GM19238 (cell line): ENCODE measurements at regions not wholly inside any gene's neighbourhood (a gene's known extent, or its start where the extent isn't known, plus 50 kb on each side); places are given as distances from the start of the nearest gene placed in this dataset.

ENCODE experiments used
- DNase-seq: peaks from one replicate; pipeline ENCODE4 v3.0.0; 2011; ENCODE audit warnings: low spot score; ENCODE audit not compliant: insufficient read length

- DNase-seq = no peak
Observed at GRCh38 chr9:7243838-7244237, 486.1 kb downstream of the KDM4C start.

DNA sequence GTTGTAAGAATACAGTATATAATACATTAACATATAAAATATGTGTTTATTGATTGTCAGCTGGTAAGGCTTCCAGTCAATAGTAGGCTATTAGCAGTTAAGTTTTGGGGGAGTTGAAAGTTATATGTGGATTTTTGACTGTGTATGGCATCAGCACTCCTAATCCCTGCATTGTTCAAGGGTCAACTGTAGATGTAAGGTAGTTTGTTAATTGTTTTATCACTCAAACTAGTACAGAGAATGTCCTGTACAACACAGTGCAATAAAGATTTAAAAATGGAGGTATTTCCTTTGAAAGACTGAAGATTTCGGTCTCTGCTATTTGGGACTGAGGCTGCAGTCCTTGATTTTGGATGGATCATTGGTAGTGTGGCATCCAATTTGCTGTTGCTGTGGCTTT is 484.4 kb downstream of the KDM4C start:
- DNase-seq = no peak

GRCh38 chr9:7241694-7242093 is 483.9 kb downstream of the KDM4C start:
- no peak for DNase-seq

GRCh38 chr9:7240569-7241311 is 483.0 kb downstream of the KDM4C start:
- no peak for DNase-seq

- no peak for DNase-seq
Observed at GRCh38 chr9:7239708-7240107, 481.9 kb downstream of the KDM4C start.

DNA sequence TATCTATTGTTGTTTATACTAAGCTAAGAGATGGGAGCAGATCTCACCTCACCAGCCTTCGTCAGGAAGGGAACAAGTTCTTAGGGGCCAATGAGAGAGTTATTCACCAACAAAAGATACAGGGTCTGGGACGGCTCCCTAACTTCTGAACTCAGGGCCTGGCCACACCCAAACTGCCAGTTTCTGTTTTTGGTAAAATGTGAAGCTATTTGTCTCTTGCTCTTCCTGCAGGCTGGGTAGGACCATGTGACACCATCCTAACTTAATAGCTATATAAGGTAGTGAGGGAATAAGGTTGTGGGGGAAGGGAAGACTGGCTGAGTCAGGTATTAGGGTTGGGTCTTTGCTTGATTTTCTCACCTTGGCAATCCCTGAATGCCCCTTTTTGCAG is 480.5 kb downstream of the KDM4C start:
- DNase-seq = no peak

DNA sequence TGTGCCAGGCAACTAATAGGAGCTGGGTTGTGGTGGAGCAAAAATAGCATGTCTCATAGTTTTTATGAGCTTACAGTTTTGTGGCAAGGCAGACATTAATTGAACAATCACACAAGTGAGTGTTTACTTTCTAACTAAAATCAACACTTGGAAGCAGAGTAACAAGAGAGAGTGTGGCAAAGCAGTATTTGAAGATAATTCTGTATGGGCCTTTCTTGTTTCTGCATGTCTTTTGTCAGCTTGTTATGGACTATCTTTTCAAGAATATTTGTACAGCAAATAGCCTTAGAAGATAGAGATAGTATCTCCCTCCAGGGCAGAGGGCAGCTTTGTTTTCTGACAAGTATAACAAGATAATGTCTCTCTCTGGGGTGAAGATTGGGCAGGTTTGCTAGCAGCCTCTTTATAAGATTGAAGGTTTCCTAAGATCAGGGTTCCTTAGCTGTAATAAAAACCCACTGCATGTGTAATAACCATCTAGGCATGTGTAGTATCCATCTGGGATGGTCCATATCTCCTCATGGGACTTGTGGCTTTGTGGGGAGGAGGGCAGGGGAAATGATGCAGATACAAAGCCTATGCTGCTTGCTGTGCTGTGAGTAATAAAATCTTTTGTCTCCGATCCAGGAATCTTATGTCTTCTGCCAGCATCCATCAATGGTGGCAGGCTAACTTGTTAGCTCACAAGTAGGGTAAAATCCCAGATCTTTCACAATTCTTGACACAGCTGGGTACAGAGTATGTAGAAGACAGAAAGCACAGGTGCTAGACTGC is 479.9 kb downstream of the KDM4C start:
- DNase-seq = no peak

DNA sequence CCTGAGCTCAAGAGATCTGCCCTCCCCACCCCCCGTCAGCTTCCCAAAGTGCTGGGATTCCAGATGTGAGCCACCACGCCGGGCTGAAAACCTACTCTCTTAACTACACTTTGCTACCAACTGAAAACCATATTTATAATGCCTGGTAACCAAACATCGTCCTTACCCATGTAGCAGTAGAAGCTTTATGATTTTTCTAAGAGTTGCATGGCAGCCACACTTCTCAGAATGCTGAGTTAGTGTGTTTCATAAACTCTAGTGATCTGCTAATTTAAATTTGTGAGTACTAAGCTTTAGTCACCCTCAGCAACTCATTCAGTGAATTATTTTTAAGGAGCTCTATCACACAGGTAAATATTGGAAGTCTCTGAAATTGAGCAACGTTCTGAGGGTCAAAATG is 478.4 kb downstream of the KDM4C start:
- no peak for DNase-seq

GRCh38 chr9:7234144-7234543 is 476.4 kb downstream of the KDM4C start:
- no peak for DNase-seq

DNA sequence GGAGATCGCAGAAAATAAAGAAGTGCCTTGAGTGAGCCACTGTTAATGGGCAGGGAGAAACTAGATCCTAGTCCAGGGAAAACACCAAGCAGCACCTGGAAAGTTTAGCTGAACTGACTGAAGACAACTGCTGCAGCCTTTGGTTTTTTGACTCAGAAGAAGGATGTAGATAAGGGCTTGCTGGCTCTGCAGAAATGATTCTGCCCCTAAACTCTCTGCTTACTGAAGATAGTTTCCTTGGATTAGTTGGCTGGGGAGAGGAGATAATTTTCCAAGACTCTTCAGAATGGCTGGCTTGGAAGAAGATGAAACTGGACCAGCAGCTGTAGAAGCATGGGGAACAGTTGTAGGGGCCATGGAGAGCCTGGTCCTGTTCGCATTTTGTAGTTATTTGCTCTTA is 471.8 kb downstream of the KDM4C start:
- no peak for DNase-seq

GRCh38 chr9:7228726-7229125 is 471.0 kb downstream of the KDM4C start:
- no peak for DNase-seq

- DNase-seq = no peak
Observed at GRCh38 chr9:7227951-7228350, 470.2 kb downstream of the KDM4C start.

DNA sequence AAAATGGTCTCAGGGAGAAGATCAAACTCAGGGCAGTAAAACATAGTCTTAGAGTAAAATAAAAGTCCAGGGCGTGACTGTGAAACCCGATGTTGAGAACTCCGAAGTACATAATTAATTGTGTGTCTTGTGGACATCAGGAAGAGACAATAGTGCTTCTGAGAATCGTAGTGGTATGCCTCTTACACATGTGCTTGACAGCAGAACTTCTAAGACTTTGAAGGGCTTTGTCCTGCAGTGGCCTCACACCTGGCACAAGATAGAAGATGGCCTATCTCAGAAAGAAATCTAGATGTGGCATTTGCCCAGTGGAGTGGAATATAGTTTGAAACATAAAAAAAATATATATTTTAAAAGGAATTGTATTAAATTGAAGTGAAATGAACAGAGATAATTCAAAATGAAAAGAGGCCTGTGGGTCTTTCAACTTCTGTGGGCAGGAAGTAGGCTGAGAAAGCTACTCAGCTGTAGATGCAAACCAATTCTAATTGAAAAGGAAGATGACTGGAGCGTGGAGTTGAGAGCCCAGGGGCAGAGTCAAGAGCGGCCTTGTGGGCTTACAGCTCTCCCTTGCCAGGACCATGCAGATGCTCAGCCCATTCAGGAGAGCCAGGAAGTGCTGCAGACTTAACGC is 468.4 kb downstream of the KDM4C start:
- no peak for DNase-seq
